ENCODE measurements at regions not wholly inside any gene's neighbourhood (a gene's known extent, or its start where the extent isn't known, plus 50 kb on each side); places are given as distances from the start of the nearest gene placed in this dataset.
A peak's percentile ranks its signal among the peaks of the same experiment; 100 is the strongest.
"Not testable (repeated sequence)": the region's sequence is repeated elsewhere in the genome, so short reads cannot be mapped to it uniquely, and the experiment has no call there.

DNA sequence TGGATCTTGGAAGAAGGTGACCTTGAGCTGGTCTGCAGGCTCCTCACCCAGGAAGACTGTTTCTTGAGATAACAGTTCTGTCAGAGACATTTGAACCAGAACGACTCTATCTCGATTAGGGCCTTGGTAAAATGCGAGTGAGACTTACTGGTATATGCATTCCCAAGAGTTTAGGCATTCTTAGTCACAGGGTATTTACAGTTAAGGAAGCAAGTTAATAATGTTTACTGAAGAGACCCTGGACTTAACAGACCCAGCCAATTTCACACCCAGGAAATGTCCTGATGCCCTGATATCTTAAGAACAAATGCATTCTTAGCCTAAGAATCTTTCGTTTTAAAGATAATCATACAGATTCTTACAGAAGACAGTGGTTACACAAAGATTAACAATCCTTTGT is 1867.2 kb upstream of the C9orf72 start:
- no peak for ATAC-seq
- TF ChIP-seq, protein P1, sequence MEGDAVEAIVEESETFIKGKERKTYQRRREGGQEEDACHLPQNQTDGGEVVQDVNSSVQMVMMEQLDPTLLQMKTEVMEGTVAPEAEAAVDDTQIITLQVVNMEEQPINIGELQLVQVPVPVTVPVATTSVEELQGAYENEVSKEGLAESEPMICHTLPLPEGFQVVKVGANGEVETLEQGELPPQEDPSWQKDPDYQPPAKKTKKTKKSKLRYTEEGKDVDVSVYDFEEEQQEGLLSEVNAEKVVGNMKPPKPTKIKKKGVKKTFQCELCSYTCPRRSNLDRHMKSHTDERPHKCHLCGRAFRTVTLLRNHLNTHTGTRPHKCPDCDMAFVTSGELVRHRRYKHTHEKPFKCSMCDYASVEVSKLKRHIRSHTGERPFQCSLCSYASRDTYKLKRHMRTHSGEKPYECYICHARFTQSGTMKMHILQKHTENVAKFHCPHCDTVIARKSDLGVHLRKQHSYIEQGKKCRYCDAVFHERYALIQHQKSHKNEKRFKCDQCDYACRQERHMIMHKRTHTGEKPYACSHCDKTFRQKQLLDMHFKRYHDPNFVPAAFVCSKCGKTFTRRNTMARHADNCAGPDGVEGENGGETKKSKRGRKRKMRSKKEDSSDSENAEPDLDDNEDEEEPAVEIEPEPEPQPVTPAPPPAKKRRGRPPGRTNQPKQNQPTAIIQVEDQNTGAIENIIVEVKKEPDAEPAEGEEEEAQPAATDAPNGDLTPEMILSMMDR (IDR thresholded peaks at IDR 0.05), result no peak
- H3K4me1 ChIP-seq, result no peaks in the 10 kb centered on the region
- no peaks in the 10 kb centered on the region for H3K27me3 ChIP-seq
- no peak overlapping the region for H3K4me3 ChIP-seq
- no peak for DNase-seq
- intact Hi-C loops (cut with DNase I), result no loop called here
- no peaks in the 10 kb centered on the region for H3K36me3 ChIP-seq
- H3K9me3 ChIP-seq, result no peaks in the 10 kb centered on the region
- H3K27ac ChIP-seq, result no peak overlapping the region

DNA sequence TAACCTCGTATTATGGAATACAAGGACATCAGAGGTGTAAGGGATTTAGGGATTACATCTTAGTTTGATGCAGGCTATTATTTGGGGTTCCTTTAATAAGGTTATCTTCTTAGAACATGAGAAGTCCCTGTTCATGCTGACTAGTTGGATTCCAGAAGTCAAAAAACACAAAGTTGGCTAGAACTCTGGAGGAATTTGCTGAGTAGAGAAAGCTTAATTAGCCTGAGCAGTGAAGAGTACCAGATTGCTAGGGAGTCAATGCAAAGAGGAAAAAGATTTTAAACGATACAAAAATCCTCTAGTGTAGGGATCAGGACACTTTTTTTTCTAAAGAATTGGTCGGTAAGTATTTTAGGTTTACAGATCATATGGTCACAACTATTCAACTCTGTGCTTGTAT is 1872.5 kb upstream of the C9orf72 start:
- Histone ChIP-seq H3K27me3 (no peaks in the 10 kb centered on the region), H3K36me3 (no peaks in the 10 kb centered on the region), H3K4me1 (no peaks in the 10 kb centered on the region), H3K4me3 (no peak overlapping the region), H3K9me3 (peaks cover 0 to 6% of the 10 kb centered on the region in 2 donors), H3K27ac (no peak overlapping the region)
- intact Hi-C loops (cut with DNase I), result no loop called here
- TF ChIP-seq, protein P1 (IDR thresholded peaks at IDR 0.05), result no peak
- DNase-seq (peak in 1 of 4 donors; percentile 3), ATAC-seq (no peak)

DNA sequence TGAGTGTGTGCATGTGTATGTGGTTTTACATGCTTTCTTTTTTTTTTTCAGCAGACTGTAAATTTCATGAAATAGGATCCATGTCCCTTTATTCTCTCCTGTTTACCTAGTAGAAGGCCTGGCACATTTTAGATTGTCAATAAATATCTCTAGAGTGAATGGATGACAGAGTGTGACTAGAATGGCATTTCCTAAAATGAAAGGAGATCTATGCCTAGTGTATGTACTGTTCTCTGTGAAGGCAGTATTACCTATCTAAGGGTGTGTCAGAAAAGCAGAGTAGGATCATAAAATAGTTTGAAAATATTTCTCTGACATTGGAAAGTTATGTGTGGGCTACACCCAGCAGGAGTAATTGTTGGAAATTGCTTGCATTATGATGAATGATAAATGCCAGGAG is 1876.0 kb upstream of the C9orf72 start:
- ATAC-seq, result no peak

DNA sequence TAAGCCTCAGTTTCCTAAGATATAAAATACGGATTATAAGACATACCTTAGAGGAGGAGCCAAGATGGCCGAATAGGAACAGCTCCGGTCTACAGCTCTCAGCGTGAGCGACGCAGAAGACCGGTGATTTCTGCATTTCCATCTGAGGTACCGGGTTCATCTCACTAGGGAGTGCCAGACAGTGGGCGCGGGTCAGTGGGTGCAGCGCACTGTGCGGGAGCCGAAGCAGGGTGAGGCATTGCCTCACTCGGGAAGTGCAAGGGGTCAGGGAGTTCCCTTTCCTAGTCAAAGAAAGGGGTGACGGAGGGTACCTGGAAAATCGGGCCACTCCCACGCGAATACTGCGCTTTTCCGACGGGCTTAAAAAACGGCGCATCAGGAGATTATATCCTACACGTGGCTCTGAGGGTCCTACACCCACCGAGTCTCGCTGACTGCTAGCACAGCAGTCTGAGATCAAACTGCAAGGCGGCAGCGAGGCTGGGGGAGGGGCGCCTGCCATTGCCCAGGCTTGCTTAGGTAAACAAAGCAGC is 1877.1 kb upstream of the C9orf72 start:
- H3K9me3 ChIP-seq; H3K4me3 ChIP-seq; intact Hi-C loops (cut with DNase I); ATAC-seq; H3K27me3 ChIP-seq; H3K27ac ChIP-seq; H3K36me3 ChIP-seq; H3K4me1 ChIP-seq: not testable (repeated sequence)
- DNase-seq, result peak in 1 of 4 donors; percentile 33

More for the DNA sequence above, 1876.0 kb upstream of the C9orf72 start:
- H3K27ac ChIP-seq, result no peak overlapping the region
- TF ChIP-seq, protein P1 (IDR thresholded peaks at IDR 0.05), result no peak
- H3K27me3 ChIP-seq, result no peaks in the 10 kb centered on the region
- peaks cover 0 to 10% of the 10 kb centered on the region in 2 donors for H3K9me3 ChIP-seq
- no peak for DNase-seq
- H3K4me1 ChIP-seq, result no peaks in the 10 kb centered on the region
- no peaks in the 10 kb centered on the region for H3K36me3 ChIP-seq
- no peak overlapping the region for H3K4me3 ChIP-seq
- intact Hi-C loops (cut with DNase I), result no loop called here

DNA sequence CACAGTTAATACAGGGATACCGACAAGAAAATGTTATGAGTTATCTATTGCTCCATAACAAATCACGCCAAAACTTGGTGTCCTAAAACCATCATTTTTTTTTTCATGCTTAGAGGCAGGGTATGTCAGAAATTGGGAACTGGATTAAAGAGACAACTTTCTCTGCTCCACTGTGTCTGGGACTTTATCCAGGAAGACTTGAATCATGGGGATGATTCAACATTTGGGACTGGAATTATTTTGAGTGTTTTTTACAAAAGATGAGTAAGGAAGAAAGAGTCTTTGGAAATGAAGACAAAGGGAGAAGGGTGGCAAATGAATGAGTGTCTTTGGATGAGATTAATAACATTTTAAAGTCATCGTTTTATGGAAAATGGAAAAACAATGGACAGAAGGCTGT is 1883.7 kb upstream of the C9orf72 start:
- Histone ChIP-seq H3K4me3 (no peak overlapping the region), H3K36me3 (no peaks in the 10 kb centered on the region), H3K4me1 (no peaks in the 10 kb centered on the region), H3K27me3 (no peaks in the 10 kb centered on the region), H3K27ac (no peak overlapping the region), H3K9me3 (peaks cover 0 to 19% of the 10 kb centered on the region in 2 donors)
- ATAC-seq (no peak), DNase-seq (no peak)
- intact Hi-C loops (cut with DNase I), result no loop called here
- TF ChIP-seq, protein P1 (IDR thresholded peaks at IDR 0.05), result no peak

DNA sequence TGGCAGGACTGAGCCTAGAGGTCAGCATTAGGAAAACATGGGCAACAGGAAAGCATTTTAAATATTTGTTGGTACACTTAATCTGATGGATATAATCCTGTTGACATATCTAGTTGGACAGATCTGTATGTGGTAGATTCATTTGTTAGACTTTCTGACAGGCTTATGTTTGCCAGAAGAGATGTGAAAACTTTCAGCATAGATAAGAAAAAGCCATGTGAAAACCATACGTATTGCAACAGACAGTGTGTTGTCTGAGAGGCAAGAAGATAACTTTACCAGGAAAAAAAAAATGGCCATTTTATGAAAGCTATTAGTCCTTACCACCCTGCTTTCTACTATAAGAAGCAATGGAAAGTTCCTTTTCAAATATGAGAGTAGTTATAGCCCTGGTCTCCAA is 1902.2 kb upstream of the C9orf72 start:
- TF ChIP-seq, protein P1 (IDR thresholded peaks at IDR 0.05), result no peak
- peaks cover 0 to 5% of the 10 kb centered on the region in 2 donors for H3K9me3 ChIP-seq
- intact Hi-C loops (cut with DNase I), result no loop called here
- H3K4me1 ChIP-seq, result no peaks in the 10 kb centered on the region
- H3K27me3 ChIP-seq, result no peaks in the 10 kb centered on the region
- H3K27ac ChIP-seq, result no peak overlapping the region
- DNase-seq (no peak), ATAC-seq (no peak)
- no peak overlapping the region for H3K4me3 ChIP-seq
- no peaks in the 10 kb centered on the region for H3K36me3 ChIP-seq
